ENCODE measurements at regions not wholly inside any gene's neighbourhood (a gene's known extent, or its start where the extent isn't known, plus 50 kb on each side); places are given as distances from the start of the nearest gene placed in this dataset.
"Not testable (repeated sequence)": the region's sequence is repeated elsewhere in the genome, so short reads cannot be mapped to it uniquely, and the experiment has no call there.

- no peak for DNase-seq
These were observed 169.5 kb upstream of the OR13F1 start for GRCh38 chr9:104334549-104334948.

GRCh38 chr9:104339692-104340091 is 164.4 kb upstream of the OR13F1 start:
- no peak for DNase-seq

- no peak for DNase-seq
These were observed 161.5 kb upstream of the OR13F1 start for GRCh38 chr9:104342552-104342951.

- DNase-seq = no peak
These were observed 159.0 kb upstream of the OR13F1 start for GRCh38 chr9:104345061-104345460.

- no peak for DNase-seq
These were observed 153.5 kb upstream of the OR13F1 start for GRCh38 chr9:104350541-104350940.

GRCh38 chr9:104351726-104352125 is 152.3 kb upstream of the OR13F1 start:
- DNase-seq = no peak

- no peak for DNase-seq
These were observed 142.9 kb upstream of the OR13F1 start for GRCh38 chr9:104361207-104361606.

- DNase-seq = no peak
These were observed 141.1 kb upstream of the OR13F1 start for GRCh38 chr9:104362912-104363472.

- no peak for DNase-seq
These were observed 136.6 kb upstream of the OR13F1 start for GRCh38 chr9:104367507-104367906.

- not testable (repeated sequence) for DNase-seq
These were observed 135.7 kb upstream of the OR13F1 start for GRCh38 chr9:104368318-104368717.

GRCh38 chr9:104374711-104375110 is 129.4 kb upstream of the OR13F1 start:
- DNase-seq = no peak

- DNase-seq = no peak
These were observed 118.0 kb upstream of the OR13F1 start for GRCh38 chr9:104386013-104386412.

- peak; percentile 0 for DNase-seq
These were observed 117.5 kb upstream of the OR13F1 start for GRCh38 chr9:104386425-104387069.

GRCh38 chr9:104388071-104388470 is 116.0 kb upstream of the OR13F1 start:
- DNase-seq = no peak

- DNase-seq = no peak
These were observed 114.7 kb upstream of the OR13F1 start for GRCh38 chr9:104389341-104389740.

- not testable (repeated sequence) for DNase-seq
These were observed 109.2 kb upstream of the OR13F1 start for GRCh38 chr9:104394901-104395300.

- no peak for DNase-seq
These were observed 91.8 kb upstream of the OR13F1 start for GRCh38 chr9:104412238-104412637.

GRCh38 chr9:104416470-104416869 is 87.6 kb upstream of the OR13F1 start:
- no peak for DNase-seq

- DNase-seq = no peak
These were observed 86.8 kb upstream of the OR13F1 start for GRCh38 chr9:104417296-104417695.

- DNase-seq = no peak
These were observed 75.0 kb upstream of the OR13F1 start for GRCh38 chr9:104429031-104429546.

GRCh38 chr9:104435059-104435458 is 69.0 kb upstream of the OR13F1 start:
- DNase-seq = no peak

GRCh38 chr9:104448036-104448435 is 56.0 kb upstream of the OR13F1 start:
- DNase-seq = no peak
